SU-DHL-6 (cell line): ENCODE measurements at regions not wholly inside any gene's neighbourhood (a gene's known extent, or its start where the extent isn't known, plus 50 kb on each side); places are given as distances from the start of the nearest gene placed in this dataset.
"Not testable (repeated sequence)": the region's sequence is repeated elsewhere in the genome, so short reads cannot be mapped to it uniquely, and the experiment has no call there.

Experiments
- H2AFZ ChIP-seq: fragments of 200-600 bp; sonication (generic); 2 replicates; pipeline ENCODE4 v1.6.1; 2014; ENCODE audit warnings: low read depth, mild to moderate bottlenecking, moderate library complexity, mixed read lengths, antibody characterized with exemption, low read length; ENCODE audit not compliant: severe bottlenecking
- H3F3A ChIP-seq: fragments of 200-600 bp; shearing (Covaris generic); 2 replicates; pipeline ENCODE4 v1.6.0; 2016; ENCODE audit warnings: antibody characterized with exemption, mild to moderate bottlenecking; ENCODE audit not compliant: insufficient read depth
- H3K27ac ChIP-seq: fragments of 200-600 bp; sonication (generic); 2 replicates; pipeline ENCODE4 v1.5.1; 2016; ENCODE audit warnings: low read depth, mild to moderate bottlenecking, low read length, moderate library complexity, mixed read lengths
- H3K27me3 ChIP-seq: fragments of 200-600 bp; sonication (generic), shearing (Covaris generic); 2 replicates; pipeline ENCODE4 v1.6.0; 2014; ENCODE audit warnings: mild to moderate bottlenecking, low read length
- H3K36me3 ChIP-seq: fragments of 200-600 bp; sonication (generic); 2 replicates; pipeline ENCODE4 v1.6.1; 2014; ENCODE audit warnings: mild to moderate bottlenecking, low read length, mixed read lengths
- H3K4me2 ChIP-seq: fragments of 300-600, 200-600 bp; shearing (Covaris generic), sonication (generic); 2 replicates; pipeline ENCODE4 v1.6.0; 2014; ENCODE audit warnings: low read length, low read depth, mild to moderate bottlenecking; ENCODE audit not compliant: poor library complexity, severe bottlenecking
- H3K4me3 ChIP-seq: fragments of 200-600 bp; sonication (generic); 2 replicates; pipeline ENCODE4 v1.5.1; 2014; ENCODE audit warnings: antibody characterized with exemption, low read length, mild to moderate bottlenecking, mixed read lengths; ENCODE audit not compliant: insufficient read depth, poor library complexity, severe bottlenecking
- H3K79me2 ChIP-seq: fragments of 200-600 bp; sonication (generic); 2 replicates; pipeline ENCODE4 v1.6.1; 2014; ENCODE audit warnings: mild to moderate bottlenecking, low read length, moderate library complexity; ENCODE audit not compliant: insufficient read depth
- H3K9ac ChIP-seq: fragments of 200-600 bp; sonication (generic); 2 replicates; pipeline ENCODE4 v1.7.0; 2014; ENCODE audit warnings: mild to moderate bottlenecking, low read length
- H3K9me2 ChIP-seq: fragments of 200-600 bp; sonication (generic); replicated peaks from 2 replicates; pipeline ENCODE4 v1.6.1; 2014; ENCODE audit warnings: low read length; ENCODE audit not compliant: insufficient read depth
- H3K9me3 ChIP-seq: fragments of 200-600 bp; sonication (generic); 2 replicates; pipeline ENCODE4 v1.6.1; 2014; ENCODE audit warnings: low read length, mixed read lengths; ENCODE audit not compliant: insufficient read depth
- H4K20me1 ChIP-seq: fragments of 200-600 bp; sonication (generic); 2 replicates; pipeline ENCODE4 v1.6.1; 2014; ENCODE audit warnings: low read depth, mild to moderate bottlenecking, antibody characterized with exemption, low read length, moderate library complexity, mixed read lengths
- EZH2phosphoT487 ChIP-seq: fragments of 200-600 bp; sonication (generic), shearing (Covaris generic); conservative IDR thresholded peaks from 2 replicates; pipeline ENCODE4 v1.6.1; 2018; ENCODE audit warnings: mild to moderate bottlenecking, antibody characterized with exemption, low read length, moderate library complexity, mixed read lengths
- TF ChIP-seq, protein P1 (sequence below): fragments of 200-600 bp; sonication (generic); IDR thresholded peaks from one replicate; pipeline ENCODE4 v1.5.1; 2017; ENCODE audit warnings: antibody characterized with exemption, mild to moderate bottlenecking, low read length, moderate library complexity; ENCODE audit not compliant: insufficient read depth, poor library complexity, severe bottlenecking

GRCh38 chr17:53749178-53749577 lies 73.5 kb upstream of the KIF2B start:
- Histone ChIP-seq H2AFZ (no peak overlapping the region), H3K27ac (no peak overlapping the region), H3K4me2 (no peak overlapping the region), H4K20me1 (no peaks in the 10 kb centered on the region), H3K36me3 (no peaks in the 10 kb centered on the region), H3K9ac (no peak overlapping the region), H3F3A (no peaks in the 10 kb centered on the region), H3K4me3 (no peak overlapping the region), H3K9me2 (no peaks in the 10 kb centered on the region), H3K79me2 (no peaks in the 10 kb centered on the region), H3K9me3 (no peaks in the 10 kb centered on the region), H3K27me3 (no peaks in the 10 kb centered on the region)
- TF ChIP-seq, protein P1, sequence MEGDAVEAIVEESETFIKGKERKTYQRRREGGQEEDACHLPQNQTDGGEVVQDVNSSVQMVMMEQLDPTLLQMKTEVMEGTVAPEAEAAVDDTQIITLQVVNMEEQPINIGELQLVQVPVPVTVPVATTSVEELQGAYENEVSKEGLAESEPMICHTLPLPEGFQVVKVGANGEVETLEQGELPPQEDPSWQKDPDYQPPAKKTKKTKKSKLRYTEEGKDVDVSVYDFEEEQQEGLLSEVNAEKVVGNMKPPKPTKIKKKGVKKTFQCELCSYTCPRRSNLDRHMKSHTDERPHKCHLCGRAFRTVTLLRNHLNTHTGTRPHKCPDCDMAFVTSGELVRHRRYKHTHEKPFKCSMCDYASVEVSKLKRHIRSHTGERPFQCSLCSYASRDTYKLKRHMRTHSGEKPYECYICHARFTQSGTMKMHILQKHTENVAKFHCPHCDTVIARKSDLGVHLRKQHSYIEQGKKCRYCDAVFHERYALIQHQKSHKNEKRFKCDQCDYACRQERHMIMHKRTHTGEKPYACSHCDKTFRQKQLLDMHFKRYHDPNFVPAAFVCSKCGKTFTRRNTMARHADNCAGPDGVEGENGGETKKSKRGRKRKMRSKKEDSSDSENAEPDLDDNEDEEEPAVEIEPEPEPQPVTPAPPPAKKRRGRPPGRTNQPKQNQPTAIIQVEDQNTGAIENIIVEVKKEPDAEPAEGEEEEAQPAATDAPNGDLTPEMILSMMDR = no peak
- no peak for TF ChIP-seq EZH2phosphoT487

DNA sequence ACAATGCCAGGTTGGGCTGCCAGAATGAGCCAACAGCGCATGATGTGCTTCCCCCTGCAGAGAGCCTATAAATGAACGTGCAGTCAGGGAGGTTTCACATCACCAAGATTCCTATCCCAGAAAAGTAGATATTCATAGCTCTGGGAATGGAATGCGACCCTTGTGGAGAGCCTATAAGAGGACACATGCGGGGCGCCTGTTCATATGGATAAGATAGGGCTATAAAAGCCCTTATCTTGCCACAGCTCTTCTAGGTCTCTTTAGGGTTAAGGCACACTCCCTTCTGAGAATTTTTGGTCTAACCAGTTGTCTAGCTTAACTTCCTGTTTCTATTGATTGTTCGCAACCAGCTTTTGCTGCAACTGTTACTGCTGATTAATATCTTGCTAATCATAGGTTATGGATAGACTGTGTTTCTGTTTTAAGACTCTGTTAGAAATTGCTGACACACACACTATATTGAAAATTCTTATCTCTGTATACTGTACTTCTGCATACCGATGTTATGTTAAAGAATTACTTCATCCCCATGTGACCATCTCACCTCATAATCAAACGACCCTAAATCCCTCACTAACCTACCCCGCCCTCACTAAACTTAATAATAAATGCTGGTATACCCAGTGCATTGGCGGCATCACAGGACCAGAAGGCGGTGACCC lies 74.4 kb upstream of the KIF2B start:
- not testable (repeated sequence) for H3F3A ChIP-seq, H3K9me3 ChIP-seq, H3K36me3 ChIP-seq, H3K79me2 ChIP-seq, H3K27ac ChIP-seq, H3K4me2 ChIP-seq, H3K27me3 ChIP-seq, H3K4me3 ChIP-seq, H4K20me1 ChIP-seq, H3K9me2 ChIP-seq, H2AFZ ChIP-seq, H3K9ac ChIP-seq

- no peaks in the 10 kb centered on the region for H4K20me1 ChIP-seq
- H3K27me3 ChIP-seq = no peaks in the 10 kb centered on the region
- H3K9ac ChIP-seq = no peak overlapping the region
- H3K9me3 ChIP-seq = no peaks in the 10 kb centered on the region
- TF ChIP-seq, protein P1 = no peak
- no peak for TF ChIP-seq EZH2phosphoT487
- no peaks in the 10 kb centered on the region for H3K36me3 ChIP-seq
- H2AFZ ChIP-seq = no peak overlapping the region
- H3K4me3 ChIP-seq = no peak overlapping the region
- H3K79me2 ChIP-seq = no peaks in the 10 kb centered on the region
- H3F3A ChIP-seq = no peaks in the 10 kb centered on the region
- H3K9me2 ChIP-seq = no peaks in the 10 kb centered on the region
- H3K27ac ChIP-seq = no peak overlapping the region
- no peak overlapping the region for H3K4me2 ChIP-seq
These were observed 82.4 kb upstream of the KIF2B start for GRCh38 chr17:53740312-53740711.

DNA sequence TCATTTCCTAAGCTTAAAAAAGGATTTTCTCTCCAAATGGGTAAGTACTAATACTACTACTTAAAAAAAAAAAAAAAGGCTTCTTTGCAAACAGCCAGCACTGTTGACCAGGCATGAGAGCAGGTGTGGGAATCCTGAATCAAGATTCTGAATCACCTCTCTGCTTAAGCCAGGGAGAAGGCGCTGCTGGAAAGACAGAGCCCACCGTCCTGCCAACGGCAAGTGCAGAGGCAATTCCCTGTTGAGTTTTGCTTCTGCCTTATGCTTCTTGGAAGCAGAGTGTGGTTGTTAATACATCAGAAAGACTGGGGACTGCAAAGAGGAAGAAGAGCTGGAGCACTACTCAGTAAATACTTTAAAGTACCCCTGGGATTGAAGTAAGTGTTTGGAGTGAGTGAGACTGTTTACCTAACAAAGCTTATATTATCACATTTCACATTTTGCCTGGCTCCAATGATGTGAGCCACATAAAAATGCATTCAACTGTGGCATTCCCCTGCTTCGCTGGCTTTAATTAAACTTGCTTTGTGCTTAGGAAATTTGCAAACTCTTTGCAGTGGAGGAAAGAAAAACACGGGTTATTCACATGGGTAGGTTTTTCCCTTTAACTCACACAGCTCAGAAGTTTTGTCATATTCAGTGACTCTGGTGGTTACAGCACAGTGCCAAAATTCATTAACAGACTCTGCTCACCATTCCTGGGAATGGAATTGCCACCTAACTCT lies 86.0 kb upstream of the KIF2B start:
- no peak overlapping the region for H3K4me2 ChIP-seq
- no peaks in the 10 kb centered on the region for H3K36me3 ChIP-seq
- H3K27ac ChIP-seq = no peak overlapping the region
- H3K79me2 ChIP-seq = no peaks in the 10 kb centered on the region
- no peaks in the 10 kb centered on the region for H3F3A ChIP-seq
- H3K9me3 ChIP-seq = no peaks in the 10 kb centered on the region
- no peak overlapping the region for H2AFZ ChIP-seq
- TF ChIP-seq EZH2phosphoT487 = no peak
- TF ChIP-seq, protein P1 = no peak
- no peak overlapping the region for H3K9ac ChIP-seq
- no peaks in the 10 kb centered on the region for H3K27me3 ChIP-seq
- H4K20me1 ChIP-seq = no peaks in the 10 kb centered on the region
- no peak overlapping the region for H3K4me3 ChIP-seq
- no peaks in the 10 kb centered on the region for H3K9me2 ChIP-seq
